ENCODE measurements at regions not wholly inside any gene's neighbourhood (a gene's known extent, or its start where the extent isn't known, plus 50 kb on each side); places are given as distances from the start of the nearest gene placed in this dataset.
A peak's percentile ranks its signal among the peaks of the same experiment; 100 is the strongest.

- no peak overlapping the region for H3K27ac ChIP-seq
- no peaks in the 10 kb centered on the region for H3K27me3 ChIP-seq (replicated peaks in 1 of 7)
- H3K9me3 ChIP-seq, result no peaks in the 10 kb centered on the region
- DNase-seq, result no peak
- H3K4me3 ChIP-seq, result no peak overlapping the region
- intact Hi-C loops (cut with DNase I; ENCODE audit: low total_unique reads), result no loop called here
- no peaks in the 10 kb centered on the region for H3K36me3 ChIP-seq
- H3K4me1 ChIP-seq, result no peaks in the 10 kb centered on the region
- no peak for TF ChIP-seq POLR2AphosphoS5 (IDR thresholded peaks at IDR 0.05)
- TF ChIP-seq CTCF (IDR thresholded peaks at IDR 0.05 in 8 of 11, conservative IDR thresholded peaks at IDR 0.05 in 3 of 11), result no peak
- no peak for TF ChIP-seq POLR2A (IDR thresholded peaks at IDR 0.05)
- 69 to 79% (median 75%) methylated on average over 4 of the region's 4 CpGs for WGBS, 5 donors
Measured at GRCh38 chr20:52372169-52372568, 180.6 kb upstream of the ZFP64 start.

- Histone ChIP-seq H3K27ac (no peak overlapping the region), H3K4me1 (no peaks in the 10 kb centered on the region), H3K27me3 (replicated peaks in 1 of 7) (peaks cover 0 to 2% (median 0%) of the 10 kb centered on the region in 7 donors), H3K36me3 (no peaks in the 10 kb centered on the region), H3K9me3 (no peaks in the 10 kb centered on the region), H3K4me3 (no peak overlapping the region)
- intact Hi-C loops (cut with DNase I; ENCODE audit: low total_unique reads), result no loop called here
- TF ChIP-seq POLR2AphosphoS5 (IDR thresholded peaks at IDR 0.05) (no peak), POLR2A (IDR thresholded peaks at IDR 0.05) (no peak), CTCF (IDR thresholded peaks at IDR 0.05 in 8 of 11, conservative IDR thresholded peaks at IDR 0.05 in 3 of 11) (no peak)
- WGBS, 5 donors, result 90 to 96% (median 96%) methylated on average over 7 of the region's 7 CpGs
- no peak for DNase-seq
Measured at GRCh38 chr20:52365688-52366087, 174.1 kb upstream of the ZFP64 start.

- no peaks in the 10 kb centered on the region for H3K36me3 ChIP-seq
Measured at GRCh38 chr20:52364405-52364804, 172.8 kb upstream of the ZFP64 start.

GRCh38 chr20:52361650-52362049 is 170.1 kb upstream of the ZFP64 start:
- H3K36me3 ChIP-seq, result no peaks in the 10 kb centered on the region
- H3K4me3 ChIP-seq, result no peak overlapping the region
- DNase-seq, result no peak
- 83 to 95% (median 90%) methylated on average over 3 of the region's 3 CpGs for WGBS, 5 donors
- peaks cover 0 to 6% (median 0%) of the 10 kb centered on the region in 7 donors for H3K27me3 ChIP-seq (replicated peaks in 1 of 7)
- H3K4me1 ChIP-seq, result no peaks in the 10 kb centered on the region
- intact Hi-C loops (cut with DNase I; ENCODE audit: low total_unique reads), result no loop called here
- no peak overlapping the region for H3K27ac ChIP-seq
- TF ChIP-seq POLR2AphosphoS5 (IDR thresholded peaks at IDR 0.05) (no peak), CTCF (IDR thresholded peaks at IDR 0.05 in 8 of 11, conservative IDR thresholded peaks at IDR 0.05 in 3 of 11) (no peak), POLR2A (IDR thresholded peaks at IDR 0.05) (no peak)
- peaks cover 0 to 7% (median 2%) of the 10 kb centered on the region in 8 donors for H3K9me3 ChIP-seq

More at GRCh38 chr20:52364405-52364804, 172.8 kb upstream of the ZFP64 start:
- TF ChIP-seq POLR2A (IDR thresholded peaks at IDR 0.05), result no peak
- whole genome bisulfite sequencing, 5 donors, result 68 to 84% (median 82%) methylated on average over 1 of the region's 1 CpG
- DNase-seq, result no peak
- H3K4me3 ChIP-seq, result no peak overlapping the region
- H3K27me3 ChIP-seq (replicated peaks in 1 of 7), result peaks cover 0 to 6% (median 0%) of the 10 kb centered on the region in 7 donors
- H3K4me1 ChIP-seq, result no peaks in the 10 kb centered on the region
- H3K9me3 ChIP-seq, result no peaks in the 10 kb centered on the region
- no peak overlapping the region for H3K27ac ChIP-seq
- intact Hi-C loops (cut with DNase I; ENCODE audit: low total_unique reads), result no loop called here

GRCh38 chr20:52349806-52350205 is 158.2 kb upstream of the ZFP64 start:
- Histone ChIP-seq H3K4me3 (no peak overlapping the region), H3K9me3 (peaks cover 0 to 15% (median 2%) of the 10 kb centered on the region in 8 donors), H3K27me3 (replicated peaks in 1 of 7) (no peaks in the 10 kb centered on the region), H3K36me3 (no peaks in the 10 kb centered on the region), H3K4me1 (no peaks in the 10 kb centered on the region), H3K27ac (peak overlapping the region in 4 of 8 donors; percentile 4 to 51 (median 37))
- intact Hi-C loops (cut with DNase I; ENCODE audit: low total_unique reads), result no loop called here
- WGBS, 5 donors, result 52 to 65% (median 60%) methylated on average over 3 of the region's 3 CpGs
- no peak for DNase-seq
- no peak for TF ChIP-seq CTCF (IDR thresholded peaks at IDR 0.05 in 8 of 11, conservative IDR thresholded peaks at IDR 0.05 in 3 of 11)
- TF ChIP-seq POLR2AphosphoS5 (IDR thresholded peaks at IDR 0.05), result no peak
- no peak for TF ChIP-seq POLR2A (IDR thresholded peaks at IDR 0.05)

Data from spleen (tissue), 11 donors.